ENCODE measurements at regions not wholly inside any gene's neighbourhood (a gene's known extent, or its start where the extent isn't known, plus 50 kb on each side); places are given as distances from the start of the nearest gene placed in this dataset.

DNA sequence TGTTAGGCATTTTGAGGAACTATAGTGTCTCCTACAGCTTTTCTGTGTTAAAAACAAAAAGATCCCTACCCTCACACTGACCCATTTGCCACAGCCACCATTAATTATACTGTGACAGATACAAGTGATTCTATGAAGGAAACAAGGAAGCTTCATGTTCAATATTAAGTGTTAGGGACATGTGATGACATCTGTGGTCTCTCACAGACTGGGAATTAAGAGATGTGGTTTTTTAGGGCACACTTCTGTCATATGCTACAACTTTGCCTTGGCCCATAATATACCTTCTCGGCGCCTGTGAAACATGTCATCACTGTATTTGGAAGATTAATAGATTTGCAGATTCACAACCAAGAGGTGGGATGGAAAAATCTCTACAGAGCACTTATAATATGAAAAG lies 102.9 kb upstream of the TCF21 start:
- Histone ChIP-seq H3K9ac (no peak overlapping the region), H3K36me3 (no peaks in the 10 kb centered on the region), H3K4me3 (no peak overlapping the region), H4K20me1 (ENCODE audit: low read depth) (no peaks in the 10 kb centered on the region), H3F3A (ENCODE audit: low read depth) (no peaks in the 10 kb centered on the region), H3K9me3 (ENCODE audit: low read depth) (no peaks in the 10 kb centered on the region), H3K4me2 (no peak overlapping the region), H3K27ac (no peak overlapping the region), H2AFZ (replicated peaks) (no peak overlapping the region), H3K4me1 (no peaks in the 10 kb centered on the region), H3K79me2 (ENCODE audit: low read depth) (no peaks in the 10 kb centered on the region), H3K27me3 (no peaks in the 10 kb centered on the region)
- Mint-ChIP-seq H3K27me3 (ENCODE audit: insufficient read depth, low read depth) (no peaks in the 10 kb centered on the region), H3K9me3 (peaks cover 2% of the 10 kb centered on the region), H3K27ac (no peak overlapping the region), H3K4me1 (no peaks in the 10 kb centered on the region), H3K4me3 (no peak overlapping the region), H3K36me3 (no peaks in the 10 kb centered on the region)
- TF ChIP-seq, protein P1, sequence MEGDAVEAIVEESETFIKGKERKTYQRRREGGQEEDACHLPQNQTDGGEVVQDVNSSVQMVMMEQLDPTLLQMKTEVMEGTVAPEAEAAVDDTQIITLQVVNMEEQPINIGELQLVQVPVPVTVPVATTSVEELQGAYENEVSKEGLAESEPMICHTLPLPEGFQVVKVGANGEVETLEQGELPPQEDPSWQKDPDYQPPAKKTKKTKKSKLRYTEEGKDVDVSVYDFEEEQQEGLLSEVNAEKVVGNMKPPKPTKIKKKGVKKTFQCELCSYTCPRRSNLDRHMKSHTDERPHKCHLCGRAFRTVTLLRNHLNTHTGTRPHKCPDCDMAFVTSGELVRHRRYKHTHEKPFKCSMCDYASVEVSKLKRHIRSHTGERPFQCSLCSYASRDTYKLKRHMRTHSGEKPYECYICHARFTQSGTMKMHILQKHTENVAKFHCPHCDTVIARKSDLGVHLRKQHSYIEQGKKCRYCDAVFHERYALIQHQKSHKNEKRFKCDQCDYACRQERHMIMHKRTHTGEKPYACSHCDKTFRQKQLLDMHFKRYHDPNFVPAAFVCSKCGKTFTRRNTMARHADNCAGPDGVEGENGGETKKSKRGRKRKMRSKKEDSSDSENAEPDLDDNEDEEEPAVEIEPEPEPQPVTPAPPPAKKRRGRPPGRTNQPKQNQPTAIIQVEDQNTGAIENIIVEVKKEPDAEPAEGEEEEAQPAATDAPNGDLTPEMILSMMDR (IDR thresholded peaks at IDR 0.05), result no peak
- TF ChIP-seq EZH2 (IDR thresholded peaks at IDR 0.05), result no peak
- TF ChIP-seq EZH2phosphoT487 (IDR thresholded peaks at IDR 0.05), result no peak
- DNase-seq (ENCODE audit: low spot score), result no peak

DNA sequence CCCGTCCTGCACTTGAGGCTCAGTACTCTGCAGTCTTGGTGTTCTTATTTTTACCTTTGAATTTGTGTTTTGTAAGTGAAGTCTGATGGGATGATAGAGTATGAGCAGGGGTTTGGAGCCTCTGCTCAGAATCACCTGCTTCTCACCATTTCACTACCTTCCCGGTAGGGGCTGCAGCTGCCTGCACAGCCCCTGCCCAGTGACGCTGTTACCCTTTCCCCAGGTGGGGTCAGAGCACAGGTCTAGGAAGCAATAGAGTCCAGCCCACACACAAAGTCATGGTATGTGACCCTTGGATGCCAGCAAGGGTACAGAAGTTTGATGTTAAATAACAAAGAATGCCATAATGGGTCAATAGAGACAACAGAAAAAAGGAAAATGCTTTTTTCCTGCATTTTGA lies 101.8 kb upstream of the TCF21 start:
- no peaks in the 10 kb centered on the region for H3F3A ChIP-seq (ENCODE audit: low read depth)
- Mint-ChIP-seq H3K27ac (no peak overlapping the region), H3K4me3 (no peak overlapping the region), H3K4me1 (no peaks in the 10 kb centered on the region), H3K27me3 (ENCODE audit: insufficient read depth, low read depth) (no peaks in the 10 kb centered on the region), H3K9me3 (peaks cover 2% of the 10 kb centered on the region), H3K36me3 (no peaks in the 10 kb centered on the region)
- no peak for DNase-seq (ENCODE audit: low spot score)
- no peaks in the 10 kb centered on the region for H3K9me3 ChIP-seq (ENCODE audit: low read depth)
- no peak overlapping the region for H3K4me2 ChIP-seq
- no peaks in the 10 kb centered on the region for H3K4me1 ChIP-seq
- H3K9ac ChIP-seq, result no peak overlapping the region
- no peaks in the 10 kb centered on the region for H4K20me1 ChIP-seq (ENCODE audit: low read depth)
- TF ChIP-seq EZH2phosphoT487 (IDR thresholded peaks at IDR 0.05) (no peak), EZH2 (IDR thresholded peaks at IDR 0.05) (no peak)
- TF ChIP-seq, protein P1 (IDR thresholded peaks at IDR 0.05), result no peak
- H3K36me3 ChIP-seq, result no peaks in the 10 kb centered on the region
- H3K79me2 ChIP-seq (ENCODE audit: low read depth), result no peaks in the 10 kb centered on the region
- H3K27me3 ChIP-seq, result no peaks in the 10 kb centered on the region
- no peak overlapping the region for H3K27ac ChIP-seq
- H2AFZ ChIP-seq (replicated peaks), result no peak overlapping the region
- no peak overlapping the region for H3K4me3 ChIP-seq

DNA sequence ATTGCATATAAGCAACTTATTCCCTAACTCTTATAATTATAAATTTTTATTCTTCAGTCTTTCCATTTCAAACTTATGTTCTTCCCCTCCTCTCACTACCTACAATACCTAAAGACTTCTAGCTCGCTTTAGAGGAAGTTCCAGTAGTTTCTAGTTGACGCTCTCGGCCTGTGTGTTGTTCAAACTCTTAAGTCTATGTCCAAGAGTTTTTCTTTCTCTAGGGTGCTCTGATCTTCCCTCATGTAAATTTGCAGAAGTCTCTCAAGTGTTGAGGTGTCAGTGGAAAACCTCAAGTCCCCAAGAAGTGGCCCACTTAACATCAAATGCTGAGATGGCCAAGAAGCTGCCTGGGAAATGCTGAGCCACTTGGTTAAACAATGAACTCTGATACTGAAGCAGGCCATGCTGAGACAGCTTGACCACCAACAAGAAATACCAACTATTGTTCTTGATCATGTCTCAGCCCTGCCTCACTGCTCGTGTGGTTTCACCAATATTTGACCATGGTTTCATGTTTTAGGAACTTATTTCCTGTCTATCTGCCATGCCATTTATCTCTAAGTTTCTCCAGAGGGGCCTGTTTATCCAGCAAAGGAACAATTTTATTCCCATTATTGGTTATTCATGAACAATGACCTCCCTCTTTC lies 100.9 kb upstream of the TCF21 start:
- TF ChIP-seq EZH2phosphoT487 (IDR thresholded peaks at IDR 0.05) (no peak), EZH2 (IDR thresholded peaks at IDR 0.05) (no peak)
- TF ChIP-seq, protein P1 (IDR thresholded peaks at IDR 0.05), result no peak
- no peak overlapping the region for H2AFZ ChIP-seq (replicated peaks)
- H3K36me3 Mint-ChIP-seq, result no peaks in the 10 kb centered on the region

More for the DNA sequence above, 100.9 kb upstream of the TCF21 start:
- Mint-ChIP-seq H3K9me3 (peaks cover 2% of the 10 kb centered on the region), H3K27ac (no peak overlapping the region), H3K27me3 (ENCODE audit: insufficient read depth, low read depth) (no peaks in the 10 kb centered on the region), H3K4me1 (no peaks in the 10 kb centered on the region), H3K4me3 (no peak overlapping the region)
- no peaks in the 10 kb centered on the region for H3F3A ChIP-seq (ENCODE audit: low read depth)
- H3K27ac ChIP-seq, result no peak overlapping the region
- no peaks in the 10 kb centered on the region for H3K27me3 ChIP-seq
- no peaks in the 10 kb centered on the region for H3K4me1 ChIP-seq
- H3K79me2 ChIP-seq (ENCODE audit: low read depth), result no peaks in the 10 kb centered on the region
- H3K36me3 ChIP-seq, result no peaks in the 10 kb centered on the region
- H3K4me2 ChIP-seq, result no peak overlapping the region
- no peaks in the 10 kb centered on the region for H3K9me3 ChIP-seq (ENCODE audit: low read depth)
- no peak for DNase-seq (ENCODE audit: low spot score)
- no peaks in the 10 kb centered on the region for H4K20me1 ChIP-seq (ENCODE audit: low read depth)
- H3K9ac ChIP-seq, result no peak overlapping the region
- no peak overlapping the region for H3K4me3 ChIP-seq

Data from neural progenitor cell (in vitro differentiated cells).